GM12874 (cell line): ENCODE measurements at regions not wholly inside any gene's neighbourhood (a gene's known extent, or its start where the extent isn't known, plus 50 kb on each side); places are given as distances from the start of the nearest gene placed in this dataset.

Source experiments
- CTCF ChIP-seq: IDR thresholded peaks from 2 replicates; pipeline ENCODE4 v1.5.1; 2011; ENCODE audit warnings: low read depth, mild to moderate bottlenecking, control low read depth, low read length, moderate library complexity; ENCODE audit not compliant: insufficient read depth

- no peak for TF ChIP-seq CTCF
Observed at GRCh38 chr11:109808569-109808968, 284.6 kb upstream of the ZC3H12C start.

GRCh38 chr11:109814824-109815223, 278.4 kb upstream of the ZC3H12C start:
- TF ChIP-seq CTCF: no peak

- no peak for TF ChIP-seq CTCF
Observed at GRCh38 chr11:109815500-109816150, 277.6 kb upstream of the ZC3H12C start.

- no peak for TF ChIP-seq CTCF
Observed at GRCh38 chr11:109818290-109818689, 274.9 kb upstream of the ZC3H12C start.

- TF ChIP-seq CTCF: no peak
Observed at GRCh38 chr11:109819410-109819809, 273.8 kb upstream of the ZC3H12C start.

- no peak for TF ChIP-seq CTCF
Observed at GRCh38 chr11:109821511-109821910, 271.7 kb upstream of the ZC3H12C start.

GRCh38 chr11:109822436-109823102, 270.6 kb upstream of the ZC3H12C start:
- no peak for TF ChIP-seq CTCF
